Nephron progenitor cell (in vitro differentiated cells): ENCODE measurements at regions not wholly inside any gene's neighbourhood (a gene's known extent, or its start where the extent isn't known, plus 50 kb on each side); places are given as distances from the start of the nearest gene placed in this dataset.

Experiments
- DNase-seq: peaks from one replicate; pipeline ENCODE4 v3.0.0; 2021
- H3K27ac Mint-ChIP-seq: 2 replicates; pipeline ENCODE4 v1.8.0; 2021; ENCODE audit warnings: mild to moderate bottlenecking, moderate library complexity, mixed read lengths
- H3K27me3 Mint-ChIP-seq: 2 replicates; pipeline ENCODE4 v1.8.0; 2021; ENCODE audit warnings: mild to moderate bottlenecking, low read depth, mixed read lengths; ENCODE audit not compliant: poor library complexity
- H3K36me3 Mint-ChIP-seq: 2 replicates; pipeline ENCODE4 v1.8.0; 2021; ENCODE audit warnings: low read depth, mixed read lengths
- H3K4me1 Mint-ChIP-seq: 2 replicates; pipeline ENCODE4 v1.8.0; 2021; ENCODE audit warnings: mixed read lengths
- H3K4me3 Mint-ChIP-seq: 2 replicates; pipeline ENCODE4 v1.8.0; 2021; ENCODE audit warnings: mild to moderate bottlenecking, moderate library complexity, mixed read lengths
- H3K9me3 Mint-ChIP-seq: 2 replicates; pipeline ENCODE4 v1.8.0; 2021; ENCODE audit warnings: mild to moderate bottlenecking, moderate library complexity, mixed read lengths
- CTCF ChIP-seq: fragments of 200-600 bp; sonication (generic); IDR thresholded peaks from 2 replicates; pipeline ENCODE4 v1.5.0; 2021; ENCODE audit warnings: antibody characterized with exemption

GRCh38 chr12:111202237-111202915, 166.5 kb downstream of the PHETA1 start:
- Mint-ChIP-seq H3K36me3 (no peaks in the 10 kb centered on the region), H3K27ac (no peak overlapping the region), H3K4me3 (no peak overlapping the region), H3K4me1 (peaks cover 37% of the 10 kb centered on the region), H3K27me3 (peaks cover 23% of the 10 kb centered on the region), H3K9me3 (no peaks in the 10 kb centered on the region)
- TF ChIP-seq CTCF, result no peak
- DNase-seq, result no peak

DNA sequence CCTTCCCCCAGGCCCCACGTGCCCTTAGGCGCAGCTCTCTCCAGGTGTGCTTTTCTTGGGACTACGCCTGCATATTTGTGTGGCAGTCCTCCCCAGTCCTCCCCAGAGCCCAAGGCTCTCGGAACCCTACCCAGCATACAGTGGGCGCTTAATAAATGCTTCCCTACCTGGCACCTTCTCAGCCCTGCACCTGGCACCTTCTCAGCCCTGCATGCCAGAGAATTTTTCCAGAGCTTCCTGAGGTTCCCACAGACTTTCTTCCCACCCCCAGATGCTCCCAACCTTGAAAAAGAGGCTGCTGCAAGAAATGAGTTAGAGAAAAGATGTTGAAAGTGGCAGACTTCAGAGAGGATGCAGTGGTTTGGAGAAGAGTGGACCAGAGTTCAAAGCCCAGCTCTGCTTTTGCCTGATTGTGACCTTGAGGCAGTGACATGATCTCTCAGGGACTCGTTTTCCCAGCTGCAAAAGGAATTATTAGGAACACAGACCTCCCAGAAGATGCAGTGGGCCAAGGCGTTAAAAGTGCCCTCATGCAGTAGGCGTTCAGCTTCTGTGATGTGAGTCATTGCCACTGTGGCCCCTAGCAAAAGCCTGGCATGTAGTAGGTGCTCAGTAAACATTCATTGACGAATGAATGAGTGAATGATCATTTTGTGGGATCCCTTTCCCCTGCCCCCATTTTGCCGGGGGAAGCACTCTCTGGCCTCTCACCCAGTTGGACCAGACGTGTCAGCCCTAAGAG, 167.2 kb downstream of the PHETA1 start:
- no peak for TF ChIP-seq CTCF
- Mint-ChIP-seq H3K4me3 (no peak overlapping the region), H3K36me3 (no peaks in the 10 kb centered on the region), H3K27me3 (peaks cover 20% of the 10 kb centered on the region), H3K27ac (no peak overlapping the region), H3K4me1 (peaks cover 37% of the 10 kb centered on the region), H3K9me3 (no peaks in the 10 kb centered on the region)
- DNase-seq, result no peak

DNA sequence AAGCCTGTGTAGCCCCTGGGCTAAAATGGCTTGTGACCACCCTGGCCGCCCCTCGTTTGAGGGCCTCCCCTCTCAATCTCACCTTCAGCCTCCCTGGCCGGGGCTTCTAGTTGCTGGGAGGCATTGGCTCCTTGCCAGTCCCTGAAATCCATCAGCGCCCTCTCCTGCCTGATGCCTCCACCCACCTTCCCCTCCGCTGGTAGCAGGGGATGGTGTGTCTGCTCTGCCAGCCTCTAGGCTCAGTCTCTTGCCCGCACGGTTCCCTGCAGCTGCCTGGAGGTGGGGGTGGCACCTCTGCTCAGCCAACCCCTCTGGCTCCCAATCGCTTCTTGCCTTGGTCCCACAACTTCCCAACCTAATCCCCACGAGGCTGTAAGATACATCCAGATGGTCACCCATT, 167.9 kb downstream of the PHETA1 start:
- DNase-seq, result peak; percentile 19
- peaks cover 24% of the 10 kb centered on the region for H3K27me3 Mint-ChIP-seq
- no peaks in the 10 kb centered on the region for H3K36me3 Mint-ChIP-seq
- H3K9me3 Mint-ChIP-seq, result no peaks in the 10 kb centered on the region
- no peak for TF ChIP-seq CTCF
- peaks cover 37% of the 10 kb centered on the region for H3K4me1 Mint-ChIP-seq
- no peak overlapping the region for H3K27ac Mint-ChIP-seq
- no peak overlapping the region for H3K4me3 Mint-ChIP-seq

DNA sequence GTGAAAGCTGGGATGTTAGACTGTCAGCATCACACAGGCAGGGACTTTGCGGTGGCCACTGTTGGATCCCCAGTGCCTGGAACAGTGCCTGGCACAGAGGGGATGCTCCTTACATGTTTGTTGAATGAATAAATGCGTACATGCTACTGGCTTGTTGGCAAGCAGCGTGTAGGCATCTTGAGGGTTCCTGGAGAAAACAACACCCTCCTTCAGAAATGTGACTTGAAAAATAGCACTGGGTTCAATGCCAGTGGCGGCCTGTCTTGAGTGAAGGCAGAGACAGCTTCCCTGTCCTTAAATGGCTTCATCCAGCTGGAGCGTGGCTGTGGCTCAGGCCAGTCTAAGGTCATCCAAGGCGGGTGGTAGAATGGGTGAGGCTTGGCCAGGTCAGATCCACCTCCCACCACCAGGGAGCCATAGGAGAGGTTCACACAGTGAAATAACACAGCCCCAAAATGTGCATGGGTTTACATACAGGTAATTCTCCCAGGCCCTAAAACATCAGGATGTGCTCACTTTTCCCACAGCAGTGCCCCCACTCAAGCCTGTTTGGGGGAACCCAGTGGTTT, 171.4 kb downstream of the PHETA1 start:
- Mint-ChIP-seq H3K4me1 (peaks cover 31% of the 10 kb centered on the region), H3K9me3 (no peaks in the 10 kb centered on the region), H3K36me3 (no peaks in the 10 kb centered on the region), H3K27me3 (peaks cover 45% of the 10 kb centered on the region), H3K4me3 (no peak overlapping the region), H3K27ac (no peak overlapping the region)
- no peak for TF ChIP-seq CTCF
- no peak for DNase-seq

DNA sequence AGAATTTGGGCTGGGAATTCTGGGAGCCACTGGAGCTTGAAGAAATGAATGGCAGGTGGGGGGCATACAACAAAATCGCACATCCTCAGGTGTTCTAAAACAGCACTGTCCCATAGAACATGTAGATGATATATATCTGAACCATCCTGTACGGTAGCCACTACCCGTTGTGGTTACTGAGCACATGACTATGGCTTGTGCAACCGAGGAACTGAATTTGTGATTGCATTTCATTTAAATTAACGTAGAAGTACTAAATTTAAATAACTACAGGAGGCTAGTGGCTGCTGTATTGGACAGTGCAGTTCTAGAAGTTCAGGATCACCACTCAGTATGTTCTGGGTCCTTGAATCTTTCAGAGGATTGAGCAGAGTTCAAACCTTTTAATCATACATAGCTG, 172.4 kb downstream of the PHETA1 start:
- no peak overlapping the region for H3K4me3 Mint-ChIP-seq
- no peak overlapping the region for H3K27ac Mint-ChIP-seq
- H3K36me3 Mint-ChIP-seq, result no peaks in the 10 kb centered on the region
- TF ChIP-seq CTCF, result no peak
- H3K9me3 Mint-ChIP-seq, result no peaks in the 10 kb centered on the region
- H3K27me3 Mint-ChIP-seq, result peaks cover 45% of the 10 kb centered on the region
- peaks cover 30% of the 10 kb centered on the region for H3K4me1 Mint-ChIP-seq
- no peak for DNase-seq
